Liver (tissue), 8 donors: ENCODE measurements at regions not wholly inside any gene's neighbourhood (a gene's known extent, or its start where the extent isn't known, plus 50 kb on each side); places are given as distances from the start of the nearest gene placed in this dataset.

ENCODE experiments used
- DNase-seq: peaks from one replicate; pipeline ENCODE4 v3.0.0-alpha.2; 2017; ENCODE audit warnings: low spot score
- H3K27ac ChIP-seq, 2 donors: one replicate each; pipeline ENCODE4 v1.7.0; 2013; ENCODE audit warnings: inconsistent platforms in 2 of 2, low read length in 2 of 2, control low read depth in 1 of 2, low read depth in 1 of 2, mild to moderate bottlenecking in 1 of 2
- H3K27me3 ChIP-seq, 4 donors: one replicate each; pipeline versions ENCODE4 v1.6.1 to v1.7.0; 2013; ENCODE audit warnings: low read length in 3 of 4, inconsistent platforms in 1 of 4, mild to moderate bottlenecking in 1 of 4, moderate library complexity in 1 of 4; ENCODE audit not compliant: control insufficient read depth in 4 of 4, insufficient read depth in 4 of 4
- H3K36me3 ChIP-seq, 4 donors: one replicate each; pipeline versions ENCODE4 v1.6.1 to v1.7.0; 2013; ENCODE audit warnings: low read length in 3 of 4, mild to moderate bottlenecking in 3 of 4, low read depth in 1 of 4, moderate library complexity in 1 of 4; ENCODE audit not compliant: control insufficient read depth in 4 of 4, insufficient read depth in 3 of 4
- H3K4me1 ChIP-seq, 4 donors: one replicate each; pipeline versions ENCODE4 v1.6.1 to v1.7.0; 2013; ENCODE audit warnings: low read length in 3 of 4, mild to moderate bottlenecking in 3 of 4, moderate library complexity in 1 of 4; ENCODE audit not compliant: control insufficient read depth in 4 of 4, insufficient read depth in 4 of 4
- H3K4me3 ChIP-seq, 3 donors: one replicate each; pipeline versions ENCODE4 v1.6.1 to v1.7.0; 2013; ENCODE audit warnings: low read length in 3 of 3, control low read depth in 1 of 3, low read depth in 1 of 3, mild to moderate bottlenecking in 1 of 3
- H3K9ac ChIP-seq, 2 donors: one replicate each; pipeline ENCODE4 v1.7.0; 2013; ENCODE audit warnings: low read length in 2 of 2, mild to moderate bottlenecking in 2 of 2, moderate library complexity in 2 of 2, control low read depth in 1 of 2, low read depth in 1 of 2
- H3K9me3 ChIP-seq, 4 donors: one replicate each; pipeline versions ENCODE4 v1.6.1 to v1.7.0; 2013; ENCODE audit warnings: low read length in 3 of 4; ENCODE audit not compliant: control insufficient read depth in 4 of 4
- ATF3 ChIP-seq: IDR thresholded peaks from 2 replicates; pipeline ENCODE4 v1.6.1; 2016; ENCODE audit warnings: antibody characterized with exemption
- CTCF ChIP-seq: fragments of 150-350 bp; IDR thresholded peaks from 2 replicates; pipeline ENCODE4 v1.5.1; 2017; ENCODE audit warnings: improper control_type of control experiment, low read depth, low read length; ENCODE audit not compliant: missing input control
- EGR1 ChIP-seq, 2 donors: IDR thresholded peaks; 2 replicates each; pipeline ENCODE4 v1.6.1; 2016 to 2018; ENCODE audit warnings: antibody characterized with exemption in 2 of 2, low read depth in 2 of 2
- FOXA1 ChIP-seq: IDR thresholded peaks from 2 replicates; pipeline ENCODE4 v1.6.1; 2016; ENCODE audit warnings: antibody characterized with exemption
- FOXA2 ChIP-seq: IDR thresholded peaks from 2 replicates; pipeline ENCODE4 v1.6.1; 2016; ENCODE audit warnings: antibody characterized with exemption
- GABPA ChIP-seq, 2 donors: IDR thresholded peaks in 1 of 2; conservative IDR thresholded peaks in 1 of 2; 2 replicates each; pipeline ENCODE4 v1.6.1; 2016; ENCODE audit warnings: antibody characterized with exemption in 2 of 2, mild to moderate bottlenecking in 1 of 2, moderate library complexity in 1 of 2
- HNF4A ChIP-seq, 2 donors: conservative IDR thresholded peaks; 2 replicates each; pipeline ENCODE4 v1.6.1; 2016; ENCODE audit warnings: antibody characterized with exemption in 2 of 2, mild to moderate bottlenecking in 2 of 2
- HNF4G ChIP-seq: IDR thresholded peaks from 2 replicates; pipeline ENCODE4 v1.6.1; 2016; ENCODE audit warnings: antibody characterized with exemption
- JUND ChIP-seq, 2 donors: IDR thresholded peaks; 2 replicates each; pipeline ENCODE4 v1.6.1; 2016; ENCODE audit warnings: antibody characterized with exemption in 2 of 2
- MAX ChIP-seq: IDR thresholded peaks from 2 replicates; pipeline ENCODE4 v1.6.1; 2016; ENCODE audit warnings: antibody characterized with exemption
- NR2F2 ChIP-seq: IDR thresholded peaks from 2 replicates; pipeline ENCODE4 v1.6.1; 2016; ENCODE audit warnings: antibody characterized with exemption
- RAD21 ChIP-seq, 2 donors: IDR thresholded peaks; 2 replicates each; pipeline ENCODE4 v1.6.1; 2016; ENCODE audit warnings: antibody characterized with exemption in 2 of 2, mild to moderate bottlenecking in 2 of 2
- RXRA ChIP-seq, 2 donors: IDR thresholded peaks; 2 replicates each; pipeline ENCODE4 v1.6.1; 2017 to 2018; ENCODE audit warnings: antibody characterized with exemption in 2 of 2, mild to moderate bottlenecking in 1 of 2
- SP1 ChIP-seq: IDR thresholded peaks from 2 replicates; pipeline ENCODE4 v1.6.1; 2018; ENCODE audit warnings: antibody characterized with exemption, mild to moderate bottlenecking
- TAF1 ChIP-seq: conservative IDR thresholded peaks from 2 replicates; pipeline ENCODE4 v1.6.1; 2016; ENCODE audit warnings: antibody characterized with exemption, mild to moderate bottlenecking
- YY1 ChIP-seq: IDR thresholded peaks from 2 replicates; pipeline ENCODE4 v1.6.1; 2016; ENCODE audit warnings: antibody characterized with exemption, mild to moderate bottlenecking
- ZBTB33 ChIP-seq: IDR thresholded peaks from 2 replicates; pipeline ENCODE4 v1.6.1; 2016; ENCODE audit warnings: antibody characterized with exemption
- WGBS: extraction: QIAGEN DNeasy Blood & Tissue Kit; methylation state at CpG from one replicate; pipeline ENCODE4 v1.1.7; 2013; 5-methylcytosine and 5-hydroxymethylcytosine counted together
- donor health status: healthy.
- donor health status: healthy.
- donor health status: healthy.
- donor health status: healthy.
- donor health status: healthy.

GRCh38 chr9:31471010-31471409 lies 913.4 kb upstream of the ACO1 start:
- Histone ChIP-seq H3K9me3 (no peaks in the 10 kb centered on the region), H3K4me3 (no peak overlapping the region), H3K27ac (no peak overlapping the region), H3K27me3 (peaks cover 0 to 8% (median 0%) of the 10 kb centered on the region in 4 donors), H3K9ac (no peak overlapping the region), H3K36me3 (no peaks in the 10 kb centered on the region), H3K4me1 (no peaks in the 10 kb centered on the region)
- no peak for DNase-seq
- 85% methylated on average over 7 of the region's 7 CpGs for WGBS
- TF ChIP-seq CTCF (no peak), FOXA2 (no peak), ATF3 (no peak), MAX (no peak), HNF4A (conservative IDR thresholded peaks at IDR 0.05) (no peak), ZBTB33 (no peak), EGR1 (IDR thresholded peaks at IDR 0.05; ENCODE audit: low read depth in 2 of 2) (no peak)

GRCh38 chr9:31486630-31487029 lies 897.8 kb upstream of the ACO1 start:
- TF ChIP-seq ATF3 (no peak), GABPA (IDR thresholded peaks at IDR 0.05 in 1 of 2, conservative IDR thresholded peaks at IDR 0.05 in 1 of 2) (no peak), YY1 (no peak), RAD21 (IDR thresholded peaks at IDR 0.05) (no peak), HNF4A (conservative IDR thresholded peaks at IDR 0.05) (no peak), TAF1 (no peak), SP1 (no peak), FOXA1 (no peak), NR2F2 (no peak), MAX (no peak), EGR1 (IDR thresholded peaks at IDR 0.05; ENCODE audit: low read depth in 2 of 2) (no peak), HNF4G (no peak), ZBTB33 (no peak), JUND (IDR thresholded peaks at IDR 0.05) (no peak), FOXA2 (no peak), CTCF (no peak), RXRA (IDR thresholded peaks at IDR 0.05) (no peak)
- Histone ChIP-seq H3K27me3 (no peaks in the 10 kb centered on the region), H3K4me3 (no peak overlapping the region), H3K4me1 (no peaks in the 10 kb centered on the region), H3K36me3 (no peaks in the 10 kb centered on the region), H3K9ac (no peak overlapping the region), H3K27ac (no peak overlapping the region), H3K9me3 (no peaks in the 10 kb centered on the region)
- DNase-seq, result no peak
